ENCODE measurements at regions not wholly inside any gene's neighbourhood (a gene's known extent, or its start where the extent isn't known, plus 50 kb on each side); places are given as distances from the start of the nearest gene placed in this dataset.
"Not testable (repeated sequence)": the region's sequence is repeated elsewhere in the genome, so short reads cannot be mapped to it uniquely, and the experiment has no call there.

- Histone ChIP-seq H3K9me3 (ENCODE audit: control insufficient read depth, low read length) (no peaks in the 10 kb centered on the region), H3K4me3 (ENCODE audit: extremely low read depth, insufficient read depth, low read length, poor library complexity, severe bottlenecking) (no peak overlapping the region), H3K36me3 (ENCODE audit: control insufficient read depth, insufficient read depth, low read length) (no peaks in the 10 kb centered on the region), H3K27ac (ENCODE audit: low read depth, low read length, severe bottlenecking) (no peak overlapping the region), H3K4me1 (ENCODE audit: control insufficient read depth, insufficient read depth, low read length, poor library complexity, severe bottlenecking) (no peaks in the 10 kb centered on the region)
- 93 to 96% methylated on average over 5 of the region's 5 CpGs for WGBS, 2 experiments (ENCODE audit: insufficient coverage in 2 of 2)
These were observed 187.8 kb downstream of the SHQ1 start for GRCh38 chr3:72660270-72661114.

GRCh38 chr3:72659596-72659995 is 188.6 kb downstream of the SHQ1 start:
- H3K4me3 ChIP-seq (ENCODE audit: extremely low read depth, insufficient read depth, low read length, poor library complexity, severe bottlenecking), result no peak overlapping the region
- no peaks in the 10 kb centered on the region for H3K4me1 ChIP-seq (ENCODE audit: control insufficient read depth, insufficient read depth, low read length, poor library complexity, severe bottlenecking)
- no peaks in the 10 kb centered on the region for H3K9me3 ChIP-seq (ENCODE audit: control insufficient read depth, low read length)
- H3K27ac ChIP-seq (ENCODE audit: low read depth, low read length, severe bottlenecking), result no peak overlapping the region
- no peaks in the 10 kb centered on the region for H3K36me3 ChIP-seq (ENCODE audit: control insufficient read depth, insufficient read depth, low read length)
- WGBS, 2 experiments (ENCODE audit: insufficient coverage in 2 of 2), result 88 to 96% methylated on average over 3 of the region's 3 CpGs

- WGBS, 2 experiments (ENCODE audit: insufficient coverage in 2 of 2), result 94% methylated on average over 3 of the region's 5 CpGs; no CpG with 5 or more reads in 1 of the 2 experiments
These were observed 189.1 kb downstream of the SHQ1 start for GRCh38 chr3:72659188-72659587.

GRCh38 chr3:72658466-72659100 is 189.7 kb downstream of the SHQ1 start:
- no peaks in the 10 kb centered on the region for H3K9me3 ChIP-seq (ENCODE audit: control insufficient read depth, low read length)
- H3K4me1 ChIP-seq (ENCODE audit: control insufficient read depth, insufficient read depth, low read length, poor library complexity, severe bottlenecking), result no peaks in the 10 kb centered on the region
- H3K36me3 ChIP-seq (ENCODE audit: control insufficient read depth, insufficient read depth, low read length), result no peaks in the 10 kb centered on the region
- WGBS, 2 experiments (ENCODE audit: insufficient coverage in 2 of 2), result 94 to 100% methylated on average over 2 to 4 of the region's 6 CpGs
- no peak overlapping the region for H3K27ac ChIP-seq (ENCODE audit: low read depth, low read length, severe bottlenecking)
- no peak overlapping the region for H3K4me3 ChIP-seq (ENCODE audit: extremely low read depth, insufficient read depth, low read length, poor library complexity, severe bottlenecking)

More at GRCh38 chr3:72659188-72659587, 189.1 kb downstream of the SHQ1 start:
- no peak overlapping the region for H3K27ac ChIP-seq (ENCODE audit: low read depth, low read length, severe bottlenecking)
- no peak overlapping the region for H3K4me3 ChIP-seq (ENCODE audit: extremely low read depth, insufficient read depth, low read length, poor library complexity, severe bottlenecking)
- no peaks in the 10 kb centered on the region for H3K9me3 ChIP-seq (ENCODE audit: control insufficient read depth, low read length)
- H3K36me3 ChIP-seq (ENCODE audit: control insufficient read depth, insufficient read depth, low read length), result no peaks in the 10 kb centered on the region
- H3K4me1 ChIP-seq (ENCODE audit: control insufficient read depth, insufficient read depth, low read length, poor library complexity, severe bottlenecking), result no peaks in the 10 kb centered on the region

GRCh38 chr3:72657666-72658065 is 190.6 kb downstream of the SHQ1 start:
- H3K36me3 ChIP-seq (ENCODE audit: control insufficient read depth, insufficient read depth, low read length), result no peaks in the 10 kb centered on the region
- no peak overlapping the region for H3K4me3 ChIP-seq (ENCODE audit: extremely low read depth, insufficient read depth, low read length, poor library complexity, severe bottlenecking)
- 86 to 100% methylated on average over 2 to 4 of the region's 4 CpGs for WGBS, 2 experiments (ENCODE audit: insufficient coverage in 2 of 2)
- H3K9me3 ChIP-seq (ENCODE audit: control insufficient read depth, low read length), result no peaks in the 10 kb centered on the region
- H3K27ac ChIP-seq (ENCODE audit: low read depth, low read length, severe bottlenecking), result no peak overlapping the region
- H3K4me1 ChIP-seq (ENCODE audit: control insufficient read depth, insufficient read depth, low read length, poor library complexity, severe bottlenecking), result no peaks in the 10 kb centered on the region

GRCh38 chr3:72655723-72656122 is 192.5 kb downstream of the SHQ1 start:
- Histone ChIP-seq H3K9me3 (ENCODE audit: control insufficient read depth, low read length) (no peaks in the 10 kb centered on the region), H3K36me3 (ENCODE audit: control insufficient read depth, insufficient read depth, low read length) (no peaks in the 10 kb centered on the region), H3K4me1 (ENCODE audit: control insufficient read depth, insufficient read depth, low read length, poor library complexity, severe bottlenecking) (no peaks in the 10 kb centered on the region), H3K4me3 (ENCODE audit: extremely low read depth, insufficient read depth, low read length, poor library complexity, severe bottlenecking) (no peak overlapping the region), H3K27ac (ENCODE audit: low read depth, low read length, severe bottlenecking) (no peak overlapping the region)
- WGBS, 2 experiments (ENCODE audit: insufficient coverage in 2 of 2), result 73 to 97% methylated on average over 2 to 3 of the region's 6 CpGs

GRCh38 chr3:72655131-72655551 is 193.1 kb downstream of the SHQ1 start:
- Histone ChIP-seq H3K36me3 (ENCODE audit: control insufficient read depth, insufficient read depth, low read length) (no peaks in the 10 kb centered on the region), H3K4me1 (ENCODE audit: control insufficient read depth, insufficient read depth, low read length, poor library complexity, severe bottlenecking) (no peaks in the 10 kb centered on the region), H3K4me3 (ENCODE audit: extremely low read depth, insufficient read depth, low read length, poor library complexity, severe bottlenecking) (no peak overlapping the region), H3K9me3 (ENCODE audit: control insufficient read depth, low read length) (no peaks in the 10 kb centered on the region), H3K27ac (ENCODE audit: low read depth, low read length, severe bottlenecking) (no peak overlapping the region)
- WGBS, 2 experiments (ENCODE audit: insufficient coverage in 2 of 2), result 60 to 66% methylated on average over 23 to 24 of the region's 26 CpGs

GRCh38 chr3:72652395-72652794 is 195.8 kb downstream of the SHQ1 start:
- Histone ChIP-seq H3K4me1 (ENCODE audit: control insufficient read depth, insufficient read depth, low read length, poor library complexity, severe bottlenecking) (no peaks in the 10 kb centered on the region), H3K27ac (ENCODE audit: low read depth, low read length, severe bottlenecking) (no peak overlapping the region), H3K4me3 (ENCODE audit: extremely low read depth, insufficient read depth, low read length, poor library complexity, severe bottlenecking) (no peak overlapping the region), H3K36me3 (ENCODE audit: control insufficient read depth, insufficient read depth, low read length) (no peaks in the 10 kb centered on the region), H3K9me3 (ENCODE audit: control insufficient read depth, low read length) (no peaks in the 10 kb centered on the region)
- WGBS, 2 experiments (ENCODE audit: insufficient coverage in 2 of 2), result 80 to 100% methylated on average over 2 to 3 of the region's 4 CpGs

- WGBS, 2 experiments (ENCODE audit: insufficient coverage in 2 of 2), result 80 to 100% methylated on average over 1 of the region's 2 CpGs
- no peak overlapping the region for H3K4me3 ChIP-seq (ENCODE audit: extremely low read depth, insufficient read depth, low read length, poor library complexity, severe bottlenecking)
- H3K4me1 ChIP-seq (ENCODE audit: control insufficient read depth, insufficient read depth, low read length, poor library complexity, severe bottlenecking), result no peaks in the 10 kb centered on the region
- no peaks in the 10 kb centered on the region for H3K36me3 ChIP-seq (ENCODE audit: control insufficient read depth, insufficient read depth, low read length)
- no peaks in the 10 kb centered on the region for H3K9me3 ChIP-seq (ENCODE audit: control insufficient read depth, low read length)
- no peak overlapping the region for H3K27ac ChIP-seq (ENCODE audit: low read depth, low read length, severe bottlenecking)
These were observed 196.7 kb downstream of the SHQ1 start for GRCh38 chr3:72651498-72651897.

- WGBS, 2 experiments (ENCODE audit: insufficient coverage in 2 of 2), result 93 to 100% methylated on average over 1 to 2 of the region's 2 CpGs
- H3K9me3 ChIP-seq (ENCODE audit: control insufficient read depth, low read length), result no peaks in the 10 kb centered on the region
- H3K4me3 ChIP-seq (ENCODE audit: extremely low read depth, insufficient read depth, low read length, poor library complexity, severe bottlenecking), result no peak overlapping the region
- no peaks in the 10 kb centered on the region for H3K4me1 ChIP-seq (ENCODE audit: control insufficient read depth, insufficient read depth, low read length, poor library complexity, severe bottlenecking)
- H3K36me3 ChIP-seq (ENCODE audit: control insufficient read depth, insufficient read depth, low read length), result no peaks in the 10 kb centered on the region
- H3K27ac ChIP-seq (ENCODE audit: low read depth, low read length, severe bottlenecking), result no peak overlapping the region
These were observed 202.0 kb downstream of the SHQ1 start for GRCh38 chr3:72646263-72646662.

- not testable (repeated sequence) for H3K9me3 ChIP-seq (ENCODE audit: control insufficient read depth, low read length); H3K36me3 ChIP-seq (ENCODE audit: control insufficient read depth, insufficient read depth, low read length); H3K4me1 ChIP-seq (ENCODE audit: control insufficient read depth, insufficient read depth, low read length, poor library complexity, severe bottlenecking); H3K4me3 ChIP-seq (ENCODE audit: extremely low read depth, insufficient read depth, low read length, poor library complexity, severe bottlenecking); H3K27ac ChIP-seq (ENCODE audit: low read depth, low read length, severe bottlenecking)
- 92 to 96% methylated on average over 6 of the region's 8 CpGs for WGBS, 2 experiments (ENCODE audit: insufficient coverage in 2 of 2)
These were observed 204.6 kb downstream of the SHQ1 start for GRCh38 chr3:72643635-72644034.
